Cardiac muscle cell (in vitro differentiated cells and primary cell): ENCODE measurements at regions not wholly inside any gene's neighbourhood (a gene's known extent, or its start where the extent isn't known, plus 50 kb on each side); places are given as distances from the start of the nearest gene placed in this dataset.

Source experiments
- DNase-seq, 2 donors: peaks; one replicate each; pipeline versions ENCODE4 v3.0.0 to v3.0.0-alpha.2; 2010 to 2017; ENCODE audit warnings: low read depth in 1 of 2, low spot score in 1 of 2
- H3K27ac ChIP-seq: fragments of 200-600 bp; sonication (generic); 2 replicates; pipeline ENCODE4 v1.5.1; 2016
- H3K27me3 ChIP-seq: fragments of 200-600 bp; sonication (generic); 2 replicates; pipeline ENCODE4 v1.6.0; 2016; ENCODE audit warnings: control low read depth
- H3K36me3 ChIP-seq: fragments of 200-600 bp; sonication (generic); 2 replicates; pipeline ENCODE4 v1.5.1; 2016; ENCODE audit warnings: control low read depth
- H3K4me1 ChIP-seq: fragments of 200-600 bp; sonication (generic); 2 replicates; pipeline ENCODE4 v1.8.1; 2017; ENCODE audit warnings: low read depth, mild to moderate bottlenecking, mixed run types
- H3K4me3 ChIP-seq: fragments of 200-600 bp; sonication (generic); 2 replicates; pipeline ENCODE4 v1.5.1; 2016; ENCODE audit warnings: mild to moderate bottlenecking
- H3K9me3 ChIP-seq: fragments of 200-600 bp; sonication (generic); 2 replicates; pipeline ENCODE4 v1.5.1; 2017; ENCODE audit warnings: low read depth, mild to moderate bottlenecking, control low read depth
- TF ChIP-seq, protein P1 (sequence below): IDR thresholded peaks from 2 replicates; pipeline ENCODE4 v1.5.1; 2012; ENCODE audit warnings: low read depth, mild to moderate bottlenecking, low read length

- Histone ChIP-seq H3K27me3 (no peaks in the 10 kb centered on the region), H3K9me3 (no peaks in the 10 kb centered on the region), H3K36me3 (no peaks in the 10 kb centered on the region), H3K4me3 (no peak overlapping the region), H3K4me1 (no peaks in the 10 kb centered on the region), H3K27ac (no peak overlapping the region)
- DNase-seq, result no peak
- TF ChIP-seq, protein P1, sequence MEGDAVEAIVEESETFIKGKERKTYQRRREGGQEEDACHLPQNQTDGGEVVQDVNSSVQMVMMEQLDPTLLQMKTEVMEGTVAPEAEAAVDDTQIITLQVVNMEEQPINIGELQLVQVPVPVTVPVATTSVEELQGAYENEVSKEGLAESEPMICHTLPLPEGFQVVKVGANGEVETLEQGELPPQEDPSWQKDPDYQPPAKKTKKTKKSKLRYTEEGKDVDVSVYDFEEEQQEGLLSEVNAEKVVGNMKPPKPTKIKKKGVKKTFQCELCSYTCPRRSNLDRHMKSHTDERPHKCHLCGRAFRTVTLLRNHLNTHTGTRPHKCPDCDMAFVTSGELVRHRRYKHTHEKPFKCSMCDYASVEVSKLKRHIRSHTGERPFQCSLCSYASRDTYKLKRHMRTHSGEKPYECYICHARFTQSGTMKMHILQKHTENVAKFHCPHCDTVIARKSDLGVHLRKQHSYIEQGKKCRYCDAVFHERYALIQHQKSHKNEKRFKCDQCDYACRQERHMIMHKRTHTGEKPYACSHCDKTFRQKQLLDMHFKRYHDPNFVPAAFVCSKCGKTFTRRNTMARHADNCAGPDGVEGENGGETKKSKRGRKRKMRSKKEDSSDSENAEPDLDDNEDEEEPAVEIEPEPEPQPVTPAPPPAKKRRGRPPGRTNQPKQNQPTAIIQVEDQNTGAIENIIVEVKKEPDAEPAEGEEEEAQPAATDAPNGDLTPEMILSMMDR, result no peak
These were observed 228.0 kb upstream of the SPHKAP start for GRCh38 chr2:228409493-228409892.

- H3K27ac ChIP-seq, result no peak overlapping the region
- no peaks in the 10 kb centered on the region for H3K27me3 ChIP-seq
- H3K36me3 ChIP-seq, result no peaks in the 10 kb centered on the region
- no peaks in the 10 kb centered on the region for H3K4me1 ChIP-seq
- H3K4me3 ChIP-seq, result no peak overlapping the region
- no peaks in the 10 kb centered on the region for H3K9me3 ChIP-seq
- TF ChIP-seq, protein P1, result no peak
- no peak for DNase-seq
These were observed 227.2 kb upstream of the SPHKAP start for GRCh38 chr2:228408529-228409227.

DNA sequence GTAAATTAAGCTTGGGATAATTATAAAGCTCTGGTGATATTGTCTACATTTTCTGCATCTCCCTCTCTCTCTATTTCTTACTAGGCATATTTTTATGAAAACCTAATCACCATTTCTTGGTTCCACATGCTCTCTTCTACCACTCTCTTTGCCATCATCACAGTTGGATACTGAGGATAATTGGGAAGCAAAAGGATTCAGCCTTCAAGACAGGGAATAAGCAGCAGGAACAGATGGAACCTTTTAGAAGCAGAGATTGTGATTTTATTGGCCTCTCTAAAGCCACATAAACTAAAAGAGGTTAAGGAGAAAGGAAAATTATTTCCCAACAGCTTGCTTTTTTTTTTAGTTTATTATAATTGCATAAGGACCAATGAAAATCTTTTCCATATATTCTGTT lies 226.3 kb upstream of the SPHKAP start:
- no peaks in the 10 kb centered on the region for H3K27me3 ChIP-seq
- no peak for DNase-seq
- H3K36me3 ChIP-seq, result no peaks in the 10 kb centered on the region
- H3K9me3 ChIP-seq, result no peaks in the 10 kb centered on the region
- no peaks in the 10 kb centered on the region for H3K4me1 ChIP-seq
- H3K27ac ChIP-seq, result no peak overlapping the region
- TF ChIP-seq, protein P1, result no peak
- H3K4me3 ChIP-seq, result no peak overlapping the region

DNA sequence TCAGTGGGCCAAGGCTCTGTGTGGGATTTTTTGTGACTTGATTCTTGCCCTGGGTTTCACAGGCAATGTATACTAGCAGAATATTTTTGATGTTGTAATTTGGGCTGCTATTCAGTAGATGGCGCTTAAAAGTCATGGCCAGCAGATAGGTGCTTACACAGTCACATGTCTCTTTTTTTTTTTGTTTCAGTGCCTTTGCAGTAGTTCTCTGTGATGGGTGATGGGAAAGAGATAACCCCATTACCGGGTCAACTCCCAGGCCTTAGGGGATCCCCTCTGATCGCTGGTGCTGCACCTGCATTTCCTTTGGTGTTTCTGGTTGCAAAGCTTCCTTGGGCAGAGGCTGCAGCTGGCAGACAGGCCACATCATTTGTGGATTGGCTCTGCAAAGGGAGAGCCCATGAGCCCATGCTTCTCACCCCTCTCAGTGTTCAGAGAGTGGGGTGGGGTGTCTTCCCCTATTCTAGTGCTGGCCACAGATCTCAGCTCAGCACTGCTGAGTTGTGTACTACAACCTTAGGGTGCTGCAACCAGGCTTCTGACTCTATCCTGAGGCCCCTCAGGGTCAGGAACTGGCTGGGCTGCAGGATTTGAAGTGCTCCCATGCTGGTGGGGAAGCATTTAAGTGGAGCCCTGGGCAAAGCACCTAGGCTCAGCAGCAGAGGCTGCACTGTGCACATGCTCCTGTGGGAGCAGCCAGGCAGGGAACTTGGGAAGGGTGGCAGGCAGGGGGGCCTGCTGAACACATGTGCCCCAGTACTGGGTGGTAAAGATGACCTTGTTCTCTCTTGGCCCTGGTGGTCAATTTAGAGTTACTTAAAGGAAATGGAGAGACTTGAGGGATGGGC lies 219.8 kb upstream of the SPHKAP start:
- Histone ChIP-seq H3K27me3 (no peaks in the 10 kb centered on the region), H3K4me3 (no peak overlapping the region), H3K27ac (no peak overlapping the region), H3K36me3 (no peaks in the 10 kb centered on the region), H3K4me1 (no peaks in the 10 kb centered on the region), H3K9me3 (no peaks in the 10 kb centered on the region)
- no peak for DNase-seq
- TF ChIP-seq, protein P1, result no peak

GRCh38 chr2:228387776-228388175 lies 206.3 kb upstream of the SPHKAP start:
- TF ChIP-seq, protein P1, result no peak
- no peak overlapping the region for H3K4me3 ChIP-seq

More at GRCh38 chr2:228387776-228388175, 206.3 kb upstream of the SPHKAP start:
- Histone ChIP-seq H3K36me3 (no peaks in the 10 kb centered on the region), H3K27me3 (no peaks in the 10 kb centered on the region), H3K4me1 (peaks cover 3% of the 10 kb centered on the region), H3K9me3 (no peaks in the 10 kb centered on the region), H3K27ac (no peak overlapping the region)
- DNase-seq, result no peak
